SK-MEL-5 (cell line): ENCODE measurements at regions not wholly inside any gene's neighbourhood (a gene's known extent, or its start where the extent isn't known, plus 50 kb on each side); places are given as distances from the start of the nearest gene placed in this dataset.
A peak's percentile ranks its signal among the peaks of the same experiment; 100 is the strongest.

Source experiments
- DNase-seq: peaks from one replicate; pipeline ENCODE4 v3.0.0-alpha.2; 2016; ENCODE audit warnings: low read depth, low spot score
- in situ Hi-C: cut with HindIII; loops from 2 replicates; pipeline ENCODE4 v1.10.0; 2016; ENCODE audit warnings: low sequenced_read_pairs, high pct_unique_total_duplicates, low pct_unique_long_range_greater_than_20kb

DNA sequence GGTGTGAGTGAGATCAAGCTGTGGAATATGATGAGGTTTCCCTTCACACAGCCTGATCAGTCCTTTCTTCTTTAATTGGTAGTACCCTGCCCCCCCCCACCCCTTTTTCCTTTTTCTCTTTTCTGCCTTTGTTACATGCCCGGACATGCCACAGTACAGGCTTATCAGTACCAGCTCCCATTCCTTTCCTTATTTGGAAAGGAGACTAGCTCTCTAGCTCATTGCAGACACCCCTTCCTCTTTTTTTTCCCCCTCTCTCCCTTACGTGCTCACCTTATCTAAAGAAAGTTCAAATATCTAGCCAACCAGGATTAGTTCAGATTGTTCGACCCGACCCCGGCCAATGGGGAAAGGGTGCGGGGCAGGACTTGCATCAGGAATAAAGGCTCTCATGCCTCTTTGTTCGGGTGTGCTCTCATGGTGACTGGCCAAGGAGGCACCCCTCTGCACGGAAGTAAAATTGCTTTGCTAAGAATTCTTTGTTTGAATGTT is 230.4 kb downstream of the ACTR3B start:
- no peak for DNase-seq
- in situ Hi-C loops: no loop called here

DNA sequence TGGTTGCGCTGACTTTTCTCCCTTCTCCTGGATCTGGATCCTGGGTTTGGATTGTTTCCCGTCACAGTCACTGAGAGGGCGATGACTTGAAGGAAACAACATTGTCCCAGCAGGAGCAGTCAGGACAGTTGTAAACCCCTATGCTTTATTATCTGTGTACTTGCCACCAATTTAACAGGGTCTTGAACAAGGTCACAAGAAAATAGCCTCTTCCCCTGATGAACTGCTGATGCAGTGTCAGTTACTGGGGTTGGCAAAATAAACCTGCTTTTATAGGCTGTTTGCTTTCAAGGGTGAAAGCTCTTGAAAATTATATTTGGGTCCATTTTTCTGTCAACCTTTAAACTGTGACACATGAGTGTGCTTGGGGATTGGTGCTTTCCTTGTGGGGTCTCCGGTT is 238.9 kb downstream of the ACTR3B start:
- no peak for DNase-seq

DNA sequence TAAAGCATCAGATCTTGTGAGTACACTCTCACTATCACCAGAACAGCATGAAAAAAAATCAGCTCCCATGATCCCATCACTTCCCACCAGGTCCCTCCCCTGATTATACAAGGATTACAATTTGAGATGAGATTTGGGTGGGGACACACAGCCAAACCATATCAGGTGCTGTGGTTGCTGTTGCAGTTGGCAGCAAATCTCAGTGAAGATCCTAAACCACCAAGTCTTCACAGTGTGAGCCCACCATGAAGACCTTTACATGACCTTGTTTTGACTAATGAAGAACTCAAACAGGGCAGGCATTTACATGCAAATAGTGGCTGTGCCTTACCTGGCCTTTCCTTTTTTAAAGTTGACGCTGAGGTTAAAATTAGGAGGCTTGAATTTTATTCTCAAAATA is 242.6 kb downstream of the ACTR3B start:
- DNase-seq: no peak
- in situ Hi-C loops: no loop called here

More for the DNA sequence above, 238.9 kb downstream of the ACTR3B start:
- in situ Hi-C loops: no loop called here

DNA sequence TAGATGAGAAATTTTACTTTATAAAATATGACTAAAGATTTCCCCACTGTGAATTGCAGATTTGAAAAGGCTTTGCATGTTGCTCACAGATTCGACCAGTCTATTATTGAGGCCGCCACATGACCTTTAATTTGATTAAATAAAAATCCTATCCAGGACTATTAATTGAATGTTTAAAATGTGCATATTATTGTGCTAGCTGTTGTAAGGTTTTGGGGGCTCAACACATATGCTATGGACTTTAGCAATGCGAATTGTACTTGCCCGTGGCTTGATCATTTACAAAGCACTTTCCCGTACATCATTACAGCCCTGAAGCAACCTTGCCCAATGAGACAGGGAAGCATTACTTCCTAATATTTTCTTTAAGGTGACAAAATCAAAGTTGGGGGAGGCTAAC is 243.0 kb downstream of the ACTR3B start:
- DNase-seq: no peak
- in situ Hi-C loops: no loop called here

DNA sequence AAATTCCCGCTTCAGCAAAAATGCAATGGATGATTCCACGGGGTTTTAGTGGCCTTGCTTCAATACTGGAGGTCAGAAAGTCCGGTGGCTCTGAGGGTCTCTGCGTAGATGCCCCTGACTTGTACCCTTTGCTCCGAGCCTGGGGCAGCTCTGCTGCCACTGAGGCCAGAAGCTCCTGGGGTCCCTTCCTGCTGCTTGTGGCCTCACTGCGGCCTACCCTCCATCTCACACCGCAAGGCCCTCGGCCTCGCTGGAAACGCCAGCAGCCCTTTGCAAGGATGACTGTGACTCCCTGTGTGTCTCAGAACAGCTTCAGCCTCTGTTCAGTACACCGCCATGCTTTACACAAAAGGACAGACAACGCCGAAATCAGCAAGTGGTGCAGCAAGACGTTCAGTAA is 244.8 kb downstream of the ACTR3B start:
- in situ Hi-C loops: no loop called here
- DNase-seq: no peak

DNA sequence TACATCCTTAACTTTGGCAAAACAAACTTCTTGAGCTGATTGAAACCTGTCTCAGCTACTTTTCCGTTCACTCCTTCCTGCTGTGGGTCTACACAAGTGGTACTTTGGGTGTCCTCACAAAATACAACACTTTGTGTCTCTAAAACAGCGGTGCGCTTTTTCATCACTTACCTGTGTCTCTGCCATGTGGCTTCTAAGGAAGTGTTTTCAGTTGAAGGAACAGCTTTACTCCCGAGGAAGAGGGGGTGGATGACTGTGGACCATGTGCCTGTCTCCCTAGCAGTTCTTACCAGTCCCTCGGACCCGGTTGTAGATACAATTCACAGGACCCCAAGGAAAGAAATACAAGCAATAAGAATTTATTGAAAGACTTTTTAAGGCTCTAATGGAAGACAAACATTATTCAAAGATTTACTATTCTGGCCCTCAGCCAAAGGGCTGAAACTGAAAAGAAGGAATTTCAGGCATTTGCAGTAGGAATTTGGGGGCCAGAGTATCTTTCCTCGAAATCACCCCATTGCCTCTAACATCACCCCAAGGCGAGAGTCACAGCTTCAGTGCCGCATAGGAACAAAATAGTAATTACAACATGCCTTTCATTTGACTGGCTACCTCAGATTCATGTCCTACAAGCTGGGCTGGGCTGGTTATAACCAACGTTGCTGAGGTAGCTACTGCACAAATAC is 246.3 kb downstream of the ACTR3B start:
- in situ Hi-C loops: no loop called here
- no peak for DNase-seq

DNA sequence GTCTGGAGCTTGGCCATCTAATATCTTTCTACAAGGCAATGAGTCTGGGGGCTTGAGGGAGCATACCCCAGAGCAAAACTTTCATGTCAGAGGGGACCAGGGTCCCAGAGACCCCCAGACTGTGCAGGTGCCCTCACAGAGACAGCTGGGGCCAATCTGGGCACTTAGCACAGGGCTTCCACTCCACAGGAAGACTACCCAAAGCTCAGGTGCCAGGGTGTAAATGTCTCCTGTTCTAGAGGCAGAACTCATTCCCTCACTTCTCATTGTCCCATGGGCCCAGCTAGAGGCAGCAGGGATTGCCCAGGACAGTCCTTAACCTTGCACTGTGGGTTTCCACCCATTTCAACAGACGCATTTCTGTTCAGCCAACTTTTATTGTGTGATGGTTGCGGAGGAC is 246.9 kb downstream of the ACTR3B start:
- DNase-seq: no peak
- in situ Hi-C loops: no loop called here

DNA sequence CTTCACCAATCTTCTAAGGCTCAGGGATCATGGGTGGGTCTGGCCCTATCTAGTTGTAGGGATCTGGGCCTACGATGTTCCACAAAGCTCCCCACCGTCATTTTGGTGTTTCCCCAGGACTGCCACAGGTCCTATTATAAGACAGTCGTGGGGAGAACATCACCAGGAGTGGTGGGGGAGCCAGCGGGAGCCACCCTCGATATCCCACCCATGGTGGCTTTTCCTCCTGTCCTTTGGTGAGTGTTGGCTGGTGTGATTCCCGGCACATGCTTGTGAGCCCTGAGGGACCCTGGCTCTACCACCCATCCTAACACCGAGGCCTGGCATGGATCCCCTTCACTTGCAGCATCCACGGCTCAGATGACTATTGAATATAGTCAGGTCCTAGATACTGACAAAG is 247.4 kb downstream of the ACTR3B start:
- DNase-seq: no peak
- in situ Hi-C loops: no loop called here

DNA sequence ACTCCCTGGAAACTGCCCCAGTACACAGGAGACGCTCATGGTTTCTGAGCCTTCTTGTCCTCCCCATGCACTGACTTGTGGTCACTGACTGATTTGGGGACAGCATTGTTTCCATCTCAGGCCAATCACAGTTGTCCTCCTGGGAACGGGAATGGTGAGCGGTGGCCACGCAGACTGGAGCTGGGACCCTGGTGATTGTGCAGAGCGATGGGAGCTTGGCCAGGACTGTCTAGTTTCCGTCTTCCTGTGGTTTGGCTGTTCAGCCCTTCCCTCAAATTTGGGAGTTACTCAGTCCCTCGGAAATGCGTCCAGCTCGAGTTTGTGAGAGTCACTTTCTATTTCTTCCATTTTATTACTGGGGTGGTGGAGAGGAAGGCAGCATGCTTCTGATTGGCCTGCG is 250.9 kb downstream of the ACTR3B start:
- in situ Hi-C loops: no loop called here
- no peak for DNase-seq

DNA sequence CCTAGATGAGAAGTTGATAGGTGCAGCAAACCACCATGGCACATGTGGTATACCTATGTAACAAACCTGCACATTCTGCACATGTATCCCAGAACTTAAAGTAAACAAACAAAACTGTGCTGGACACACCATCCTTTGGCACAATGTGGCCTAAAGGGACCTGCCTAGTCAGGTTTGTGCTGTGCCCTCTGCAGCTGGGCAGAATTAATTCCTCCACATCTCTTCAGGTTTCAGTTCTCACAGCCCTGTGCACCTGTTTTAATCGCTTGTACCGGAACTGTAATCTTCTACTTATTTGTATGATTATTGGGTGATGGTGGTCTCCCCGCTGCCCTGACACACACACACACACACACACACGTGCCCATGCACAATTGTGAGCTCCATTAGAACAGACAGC is 252.7 kb downstream of the ACTR3B start:
- DNase-seq: no peak
- in situ Hi-C loops: no loop called here

DNA sequence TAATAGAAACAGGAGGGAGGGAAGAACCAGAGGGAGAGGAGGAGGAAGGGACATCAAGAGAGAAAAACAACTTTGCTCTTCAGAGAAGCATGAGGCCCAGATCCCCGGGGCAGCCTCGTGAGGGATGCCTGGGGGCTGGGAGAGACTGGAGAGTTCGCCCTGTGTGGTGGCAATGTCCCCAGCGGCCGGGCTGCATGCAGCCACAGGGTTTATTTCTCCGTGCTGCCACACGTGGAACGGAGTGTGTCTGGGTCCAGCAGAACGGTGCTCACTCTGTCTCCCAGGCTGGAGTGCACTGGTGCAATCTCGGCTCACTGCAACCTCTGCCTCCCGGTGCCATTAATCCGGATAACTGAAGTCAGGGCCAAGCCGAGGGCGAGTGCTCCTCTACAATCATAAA is 257.7 kb downstream of the ACTR3B start:
- in situ Hi-C loops: no loop called here
- DNase-seq: peak; percentile 10

DNA sequence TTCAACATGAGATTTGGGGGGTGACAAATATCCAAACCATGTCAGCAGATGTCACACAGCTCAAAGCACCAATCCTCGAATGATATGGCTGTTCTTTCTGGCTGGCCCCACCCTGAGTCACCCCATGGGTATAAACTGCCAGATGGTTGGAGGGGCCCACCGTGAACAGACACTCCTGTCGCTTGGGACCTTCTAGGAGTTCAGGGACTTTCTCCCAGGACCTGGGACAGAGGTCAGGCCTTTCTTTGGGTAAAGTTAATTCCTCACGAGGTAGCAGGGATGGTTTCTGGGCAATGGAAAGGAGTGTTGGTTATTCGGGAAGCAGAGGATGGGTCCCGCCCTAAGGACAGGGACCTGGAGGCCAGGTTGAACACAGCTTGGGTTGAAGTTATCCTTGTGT is 262.0 kb downstream of the ACTR3B start:
- DNase-seq: no peak
- in situ Hi-C loops: no loop called here

DNA sequence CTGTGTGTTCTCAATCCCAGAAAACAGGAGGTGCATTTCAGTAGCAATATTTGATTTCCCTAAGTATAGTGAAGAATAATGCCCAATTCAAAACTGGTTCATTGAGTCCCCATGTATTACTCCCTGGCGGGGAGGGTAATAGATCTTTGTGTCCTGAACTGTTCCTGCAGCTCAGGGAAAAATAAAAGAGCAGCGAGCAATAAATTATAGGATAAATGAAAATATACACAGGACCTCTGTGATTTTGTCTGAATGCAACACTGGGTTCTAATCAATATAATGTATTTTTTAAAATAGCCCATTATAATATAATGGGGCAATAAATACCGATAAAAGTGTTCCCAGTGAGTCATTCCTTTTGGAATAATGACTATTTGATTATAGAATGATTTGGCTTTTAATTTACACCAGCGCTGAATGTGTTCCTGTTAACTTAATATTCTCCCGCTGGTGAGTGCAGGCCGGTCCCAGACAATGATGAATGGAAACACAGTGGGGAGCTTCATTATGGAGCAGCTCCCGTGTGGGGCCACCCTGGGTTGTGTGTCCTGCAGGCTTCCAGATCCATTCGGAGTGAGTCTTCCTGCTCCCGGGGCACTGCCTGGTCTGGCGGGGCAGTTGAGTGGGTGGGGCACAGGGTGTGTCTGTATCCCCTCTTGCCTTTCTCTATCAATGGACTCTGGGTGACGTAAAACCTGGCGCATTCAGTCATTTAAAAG is 263.1 kb downstream of the ACTR3B start:
- DNase-seq: no peak
- in situ Hi-C loops: no loop called here

DNA sequence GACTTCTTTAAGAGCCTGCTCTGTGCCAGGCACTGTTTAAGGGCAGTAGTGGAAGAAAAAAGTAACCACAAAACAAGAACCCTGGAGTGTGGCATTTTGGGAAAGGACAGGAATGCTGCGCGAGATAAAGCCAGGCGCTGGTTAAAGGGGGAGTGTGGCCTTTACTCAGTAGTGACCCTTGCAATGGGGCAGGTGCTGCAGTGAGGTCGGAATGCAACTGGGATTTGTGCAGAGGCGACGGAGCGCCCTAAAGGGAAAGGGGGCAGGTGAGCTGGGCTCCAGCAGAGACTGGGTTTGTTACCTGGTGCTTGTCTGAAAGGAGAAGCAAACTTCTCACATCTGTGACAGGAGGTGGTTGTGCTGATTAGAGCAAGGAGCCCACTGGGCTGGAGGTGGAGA is 263.6 kb downstream of the ACTR3B start:
- in situ Hi-C loops: no loop called here
- DNase-seq: no peak

DNA sequence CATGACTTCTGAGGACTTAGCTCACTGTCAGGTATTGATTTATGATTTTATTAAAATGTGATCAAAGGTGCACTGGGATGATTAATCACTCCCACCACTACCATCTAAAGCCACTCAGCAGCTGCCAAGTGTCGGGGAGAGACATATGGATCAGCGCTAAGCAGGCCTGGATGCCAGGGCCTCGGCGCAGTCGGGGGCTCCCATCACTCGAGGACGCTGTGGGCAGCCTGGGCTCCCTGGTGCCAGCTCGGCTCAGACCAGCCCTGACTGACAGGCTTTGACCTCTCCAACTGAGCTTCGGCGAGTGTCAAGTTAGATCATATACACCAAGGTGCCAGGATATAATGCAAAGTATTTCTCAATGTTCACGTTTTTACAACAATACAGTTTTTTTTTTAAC is 267.7 kb downstream of the ACTR3B start:
- DNase-seq: no peak
- in situ Hi-C loops: no loop called here

DNA sequence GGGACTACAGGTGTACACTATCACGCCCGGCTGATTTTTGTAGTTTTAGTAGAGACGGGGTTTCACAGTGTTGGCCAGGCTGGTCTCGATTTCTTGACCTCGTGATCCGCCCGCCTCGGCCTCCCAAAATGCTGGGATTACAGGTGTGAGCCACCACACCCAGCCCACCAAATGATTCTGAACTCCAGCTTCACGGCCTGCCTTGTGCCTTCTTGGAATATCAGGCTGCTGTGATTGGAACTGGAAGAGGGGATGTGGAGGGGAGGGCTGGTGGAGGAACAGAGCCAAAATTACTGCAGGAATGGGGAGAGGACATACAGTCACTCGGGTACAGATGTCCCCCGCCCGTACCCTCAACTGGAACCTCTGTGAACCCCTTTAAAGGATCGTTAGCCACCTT is 268.4 kb downstream of the ACTR3B start:
- in situ Hi-C loops: no loop called here
- no peak for DNase-seq

DNA sequence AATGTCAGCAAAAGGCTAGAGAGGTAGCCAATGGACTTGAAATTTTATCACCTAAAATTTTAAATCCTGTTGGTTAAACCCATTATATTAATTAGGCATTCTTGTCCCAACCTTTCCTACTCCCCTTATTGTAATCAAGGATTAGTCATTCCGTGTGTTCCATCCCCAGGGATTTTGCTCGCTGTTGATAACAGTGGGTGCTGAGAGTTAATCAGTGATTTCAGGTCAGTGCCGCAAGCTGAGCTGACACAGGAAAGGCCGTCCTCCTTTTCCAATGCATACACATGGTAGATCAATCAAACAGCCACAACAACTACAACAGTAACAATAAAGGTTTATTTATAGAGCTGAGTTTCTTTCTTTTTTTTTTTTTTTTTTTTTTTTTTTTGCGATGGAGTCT is 271.4 kb downstream of the ACTR3B start:
- no peak for DNase-seq
- in situ Hi-C loops: no loop called here

DNA sequence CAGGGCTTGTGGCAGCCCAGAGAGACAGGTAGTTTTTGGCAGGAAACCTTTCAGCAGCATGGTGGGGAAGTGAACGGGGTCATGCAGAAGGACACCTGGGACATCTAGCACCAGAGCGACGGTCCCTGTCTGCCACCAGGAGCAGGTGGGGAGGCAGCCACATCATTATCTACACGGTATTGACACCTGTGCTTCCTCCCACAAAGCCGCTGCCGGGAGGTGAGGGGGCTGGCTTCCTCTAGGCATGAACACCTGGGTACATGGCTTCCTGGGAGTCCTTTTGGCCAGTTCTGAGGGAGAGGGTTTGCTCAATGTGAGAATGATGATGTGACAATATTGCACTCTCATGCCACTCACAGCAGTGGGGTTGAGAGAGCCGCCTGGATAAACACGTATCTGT is 275.2 kb downstream of the ACTR3B start:
- in situ Hi-C loops: no loop called here
- no peak for DNase-seq

DNA sequence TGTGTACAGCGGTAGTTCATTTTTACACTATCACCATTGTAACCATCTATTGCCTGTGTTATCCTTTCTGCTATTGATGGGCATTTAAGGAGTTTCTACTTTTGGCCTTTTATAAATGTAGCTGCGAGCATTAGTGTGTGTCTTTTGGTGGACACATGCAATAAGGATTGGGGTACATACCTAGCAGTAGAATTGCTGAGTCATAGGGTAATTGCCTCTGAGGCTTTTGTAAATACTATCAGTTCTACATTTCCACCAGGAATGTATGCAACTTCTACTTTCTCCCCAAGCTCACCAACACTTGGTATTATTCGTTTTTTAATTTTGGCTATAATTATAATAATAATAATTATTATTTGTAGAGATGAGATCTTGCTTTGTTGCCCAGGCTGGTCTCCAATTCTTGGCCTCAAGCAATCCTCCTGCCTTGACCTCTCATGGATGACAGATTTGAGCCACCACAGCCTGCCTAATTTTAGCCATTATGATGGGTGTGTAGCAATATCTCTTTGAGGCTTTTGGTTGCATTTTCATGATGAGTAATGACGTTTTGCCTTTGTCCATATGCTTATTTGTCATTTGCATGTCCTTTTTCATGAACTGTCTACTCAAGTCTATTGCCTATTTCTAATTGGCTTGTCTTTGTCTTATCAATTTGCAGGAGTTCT is 277.0 kb downstream of the ACTR3B start:
- DNase-seq: no peak
- in situ Hi-C loops: no loop called here
